ENCODE measurements at regions not wholly inside any gene's neighbourhood (a gene's known extent, or its start where the extent isn't known, plus 50 kb on each side); places are given as distances from the start of the nearest gene placed in this dataset.

GRCh38 chr18:39340418-39340817, 1774.8 kb upstream of the CELF4 start:
- TF ChIP-seq CTCF (IDR thresholded peaks at IDR 0.05): no peak
- H3K27me3 Mint-ChIP-seq (ENCODE audit: low read depth in 2 of 2): no peaks in the 10 kb centered on the region
- H3K36me3 Mint-ChIP-seq: no peaks in the 10 kb centered on the region
- no peak for DNase-seq
- ATAC-seq: no peak
- peaks cover 18 to 21% of the 10 kb centered on the region in 2 donors for H3K9me3 Mint-ChIP-seq
- H3K4me1 ChIP-seq (ENCODE audit: control insufficient read depth, insufficient read depth, low read length): no peaks in the 10 kb centered on the region
- no peak overlapping the region for H3K4me3 Mint-ChIP-seq
- no peak overlapping the region for H3K4me3 ChIP-seq (ENCODE audit: low read length)
- no peaks in the 10 kb centered on the region for H3K36me3 ChIP-seq (ENCODE audit: control insufficient read depth, insufficient read depth, low read length)
- intact Hi-C loops (cut with micrococcal nuclease): no loop called here
- no peaks in the 10 kb centered on the region for H3K4me1 Mint-ChIP-seq
- H3K9me3 ChIP-seq (ENCODE audit: control insufficient read depth, insufficient read depth, low read length): no peaks in the 10 kb centered on the region
- no peak overlapping the region for H3K27ac Mint-ChIP-seq
- WGBS (ENCODE audit: insufficient coverage): no CpG with 5 or more reads among the region's 1 CpG
- no peaks in the 10 kb centered on the region for H3K27me3 ChIP-seq (ENCODE audit: control insufficient read depth, insufficient read depth, low read length)
- H3K27ac ChIP-seq (ENCODE audit: low read length): no peak overlapping the region

- H3K4me1 ChIP-seq (ENCODE audit: control insufficient read depth, insufficient read depth, low read length): no peaks in the 10 kb centered on the region
- no peaks in the 10 kb centered on the region for H3K36me3 Mint-ChIP-seq
- ATAC-seq (no peak), DNase-seq (no peak)
- no peaks in the 10 kb centered on the region for H3K36me3 ChIP-seq (ENCODE audit: control insufficient read depth, insufficient read depth, low read length)
- H3K9me3 Mint-ChIP-seq: peaks cover 6 to 11% of the 10 kb centered on the region in 2 donors
- H3K27ac Mint-ChIP-seq: no peak overlapping the region
- H3K9me3 ChIP-seq (ENCODE audit: control insufficient read depth, insufficient read depth, low read length): no peaks in the 10 kb centered on the region
- no peak overlapping the region for H3K4me3 Mint-ChIP-seq
- H3K27ac ChIP-seq (ENCODE audit: low read length): no peak overlapping the region
- no peak for TF ChIP-seq CTCF (IDR thresholded peaks at IDR 0.05)
- no peak overlapping the region for H3K4me3 ChIP-seq (ENCODE audit: low read length)
- H3K4me1 Mint-ChIP-seq: peaks cover 0 to 7% of the 10 kb centered on the region in 2 donors
- intact Hi-C loops (cut with micrococcal nuclease): no loop called here
- no peaks in the 10 kb centered on the region for H3K27me3 ChIP-seq (ENCODE audit: control insufficient read depth, insufficient read depth, low read length)
- H3K27me3 Mint-ChIP-seq (ENCODE audit: low read depth in 2 of 2): no peaks in the 10 kb centered on the region
These were observed 1764.1 kb upstream of the CELF4 start for GRCh38 chr18:39329496-39330275.

- no peak for TF ChIP-seq CTCF (IDR thresholded peaks at IDR 0.05)
- Mint-ChIP-seq H3K9me3 (peaks cover 6 to 7% of the 10 kb centered on the region in 2 donors), H3K27ac (no peak overlapping the region), H3K4me1 (no peaks in the 10 kb centered on the region), H3K4me3 (no peak overlapping the region), H3K27me3 (ENCODE audit: low read depth in 2 of 2) (no peaks in the 10 kb centered on the region), H3K36me3 (no peaks in the 10 kb centered on the region)
- DNase-seq: no peak
- no CpG with 5 or more reads among the region's 2 CpGs for WGBS (ENCODE audit: insufficient coverage)
- no peak for ATAC-seq
- no peak overlapping the region for H3K4me3 ChIP-seq (ENCODE audit: low read length)
- intact Hi-C loops (cut with micrococcal nuclease): no loop called here
- H3K27me3 ChIP-seq (ENCODE audit: control insufficient read depth, insufficient read depth, low read length): no peaks in the 10 kb centered on the region
- no peaks in the 10 kb centered on the region for H3K4me1 ChIP-seq (ENCODE audit: control insufficient read depth, insufficient read depth, low read length)
- no peaks in the 10 kb centered on the region for H3K9me3 ChIP-seq (ENCODE audit: control insufficient read depth, insufficient read depth, low read length)
- no peak overlapping the region for H3K27ac ChIP-seq (ENCODE audit: low read length)
- H3K36me3 ChIP-seq (ENCODE audit: control insufficient read depth, insufficient read depth, low read length): no peaks in the 10 kb centered on the region
These were observed 1761.2 kb upstream of the CELF4 start for GRCh38 chr18:39326772-39327171.

GRCh38 chr18:39325973-39326372, 1760.4 kb upstream of the CELF4 start:
- H3K36me3 Mint-ChIP-seq: no peaks in the 10 kb centered on the region
- 90% methylated on average over 1 of the region's 1 CpG for WGBS (ENCODE audit: insufficient coverage)
- H3K27me3 Mint-ChIP-seq (ENCODE audit: low read depth in 2 of 2): no peaks in the 10 kb centered on the region
- no peaks in the 10 kb centered on the region for H3K4me1 Mint-ChIP-seq
- Histone ChIP-seq H3K4me3 (ENCODE audit: low read length) (no peak overlapping the region), H3K9me3 (ENCODE audit: control insufficient read depth, insufficient read depth, low read length) (no peaks in the 10 kb centered on the region), H3K27me3 (ENCODE audit: control insufficient read depth, insufficient read depth, low read length) (no peaks in the 10 kb centered on the region), H3K36me3 (ENCODE audit: control insufficient read depth, insufficient read depth, low read length) (no peaks in the 10 kb centered on the region), H3K4me1 (ENCODE audit: control insufficient read depth, insufficient read depth, low read length) (no peaks in the 10 kb centered on the region), H3K27ac (ENCODE audit: low read length) (no peak overlapping the region)
- H3K4me3 Mint-ChIP-seq: no peak overlapping the region
- H3K9me3 Mint-ChIP-seq: peaks cover 10 to 11% of the 10 kb centered on the region in 2 donors
- H3K27ac Mint-ChIP-seq: no peak overlapping the region
- no peak for DNase-seq
- intact Hi-C loops (cut with micrococcal nuclease): no loop called here
- no peak for TF ChIP-seq CTCF (IDR thresholded peaks at IDR 0.05)
- ATAC-seq: no peak
